ENCODE measurements at regions not wholly inside any gene's neighbourhood (a gene's known extent, or its start where the extent isn't known, plus 50 kb on each side); places are given as distances from the start of the nearest gene placed in this dataset.

DNA sequence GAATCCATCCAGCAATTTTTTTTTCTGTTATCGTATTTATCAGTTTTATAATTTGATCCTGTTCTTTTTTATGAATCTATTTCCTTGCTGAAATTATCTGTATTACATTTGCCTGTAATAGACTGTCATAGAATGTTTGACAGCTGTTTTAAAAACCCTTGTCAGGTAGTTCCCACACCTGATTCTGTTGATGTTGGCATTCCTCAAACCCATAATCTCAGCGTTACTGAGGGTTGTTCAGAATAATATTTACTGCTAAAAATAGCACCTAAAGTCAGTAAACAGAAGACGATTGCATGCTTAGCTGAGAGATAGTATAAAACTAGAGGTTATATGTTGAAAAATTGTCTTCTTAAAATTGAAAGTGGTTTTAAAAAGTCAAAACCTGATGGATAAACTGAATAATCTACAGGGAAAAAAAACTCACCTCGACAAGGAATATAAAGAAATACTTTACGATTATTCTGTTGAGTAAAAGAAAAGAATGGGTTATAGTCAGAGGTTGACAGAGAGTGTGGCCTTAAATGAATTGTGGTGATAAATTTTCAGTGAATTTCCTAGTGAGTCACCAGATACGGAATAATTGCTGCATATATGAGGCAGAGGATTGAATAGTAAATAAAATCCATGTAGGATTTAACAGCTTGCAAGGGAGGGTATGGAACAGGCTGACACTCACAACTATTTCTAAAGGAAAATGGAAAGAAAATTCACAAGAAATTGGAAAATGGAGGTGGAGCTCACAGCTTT is 824.1 kb upstream of the IGFBP3 start:
- TF ChIP-seq, protein P1, sequence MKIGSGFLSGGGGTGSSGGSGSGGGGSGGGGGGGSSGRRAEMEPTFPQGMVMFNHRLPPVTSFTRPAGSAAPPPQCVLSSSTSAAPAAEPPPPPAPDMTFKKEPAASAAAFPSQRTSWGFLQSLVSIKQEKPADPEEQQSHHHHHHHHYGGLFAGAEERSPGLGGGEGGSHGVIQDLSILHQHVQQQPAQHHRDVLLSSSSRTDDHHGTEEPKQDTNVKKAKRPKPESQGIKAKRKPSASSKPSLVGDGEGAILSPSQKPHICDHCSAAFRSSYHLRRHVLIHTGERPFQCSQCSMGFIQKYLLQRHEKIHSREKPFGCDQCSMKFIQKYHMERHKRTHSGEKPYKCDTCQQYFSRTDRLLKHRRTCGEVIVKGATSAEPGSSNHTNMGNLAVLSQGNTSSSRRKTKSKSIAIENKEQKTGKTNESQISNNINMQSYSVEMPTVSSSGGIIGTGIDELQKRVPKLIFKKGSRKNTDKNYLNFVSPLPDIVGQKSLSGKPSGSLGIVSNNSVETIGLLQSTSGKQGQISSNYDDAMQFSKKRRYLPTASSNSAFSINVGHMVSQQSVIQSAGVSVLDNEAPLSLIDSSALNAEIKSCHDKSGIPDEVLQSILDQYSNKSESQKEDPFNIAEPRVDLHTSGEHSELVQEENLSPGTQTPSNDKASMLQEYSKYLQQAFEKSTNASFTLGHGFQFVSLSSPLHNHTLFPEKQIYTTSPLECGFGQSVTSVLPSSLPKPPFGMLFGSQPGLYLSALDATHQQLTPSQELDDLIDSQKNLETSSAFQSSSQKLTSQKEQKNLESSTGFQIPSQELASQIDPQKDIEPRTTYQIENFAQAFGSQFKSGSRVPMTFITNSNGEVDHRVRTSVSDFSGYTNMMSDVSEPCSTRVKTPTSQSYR (CRISPR knock-in tag; IDR thresholded peaks at IDR 0.05) = no peak
- TF ChIP-seq NFYB (CRISPR knock-in tag; conservative IDR thresholded peaks at IDR 0.05; ENCODE audit: low read depth) (no peak), CTCF (IDR thresholded peaks at IDR 0.05) (no peak), NR1H2 (CRISPR knock-in tag; IDR thresholded peaks at IDR 0.05) (no peak), ZNF138 (CRISPR knock-in tag; conservative IDR thresholded peaks at IDR 0.05) (no peak), JUN (CRISPR knock-in tag; IDR thresholded peaks at IDR 0.05) (no peak), NR2C2 (CRISPR knock-in tag; IDR thresholded peaks at IDR 0.05) (no peak), ELF4 (CRISPR knock-in tag; IDR thresholded peaks at IDR 0.05; ENCODE audit: low read depth) (no peak), HMGA2 (CRISPR knock-in tag; IDR thresholded peaks at IDR 0.05) (no peak), IRF2 (CRISPR knock-in tag; IDR thresholded peaks at IDR 0.05; ENCODE audit: borderline replicate concordance, low read depth) (no peak)
- TF ChIP-seq, protein P2, sequence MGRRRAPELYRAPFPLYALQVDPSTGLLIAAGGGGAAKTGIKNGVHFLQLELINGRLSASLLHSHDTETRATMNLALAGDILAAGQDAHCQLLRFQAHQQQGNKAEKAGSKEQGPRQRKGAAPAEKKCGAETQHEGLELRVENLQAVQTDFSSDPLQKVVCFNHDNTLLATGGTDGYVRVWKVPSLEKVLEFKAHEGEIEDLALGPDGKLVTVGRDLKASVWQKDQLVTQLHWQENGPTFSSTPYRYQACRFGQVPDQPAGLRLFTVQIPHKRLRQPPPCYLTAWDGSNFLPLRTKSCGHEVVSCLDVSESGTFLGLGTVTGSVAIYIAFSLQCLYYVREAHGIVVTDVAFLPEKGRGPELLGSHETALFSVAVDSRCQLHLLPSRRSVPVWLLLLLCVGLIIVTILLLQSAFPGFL (CRISPR knock-in tag; IDR thresholded peaks at IDR 0.05; ENCODE audit: borderline replicate concordance) = no peak
